SK-MEL-5 (cell line): ENCODE measurements at regions not wholly inside any gene's neighbourhood (a gene's known extent, or its start where the extent isn't known, plus 50 kb on each side); places are given as distances from the start of the nearest gene placed in this dataset.
A peak's percentile ranks its signal among the peaks of the same experiment; 100 is the strongest.

Experiments used
- DNase-seq: peaks from one replicate; pipeline ENCODE4 v3.0.0-alpha.2; 2016; ENCODE audit warnings: low read depth, low spot score
- in situ Hi-C: cut with HindIII; loops from 2 replicates; pipeline ENCODE4 v1.10.0; 2016; ENCODE audit warnings: low sequenced_read_pairs, high pct_unique_total_duplicates, low pct_unique_long_range_greater_than_20kb

- in situ Hi-C loops = no loop called here
- no peak for DNase-seq
Observed at GRCh38 chr20:60339738-60340137, 381.5 kb downstream of the CDH26 start.

GRCh38 chr20:60340232-60340631, 382.0 kb downstream of the CDH26 start:
- peak; percentile 7 for DNase-seq
- in situ Hi-C loops = no loop called here

GRCh38 chr20:60341062-60341461, 382.8 kb downstream of the CDH26 start:
- DNase-seq = no peak
- in situ Hi-C loops = no loop called here

- in situ Hi-C loops = no loop called here
- no peak for DNase-seq
Observed at GRCh38 chr20:60345106-60345505, 386.9 kb downstream of the CDH26 start.

GRCh38 chr20:60349418-60349817, 391.2 kb downstream of the CDH26 start:
- no peak for DNase-seq
- in situ Hi-C loops = no loop called here

- in situ Hi-C loops = no loop called here
- no peak for DNase-seq
Observed at GRCh38 chr20:60352017-60352416, 393.8 kb downstream of the CDH26 start.

- no peak for DNase-seq
- in situ Hi-C loops = no loop called here
Observed at GRCh38 chr20:60352596-60352995, 394.4 kb downstream of the CDH26 start.

- in situ Hi-C loops = no loop called here
- DNase-seq = no peak
Observed at GRCh38 chr20:60354024-60354580, 395.9 kb downstream of the CDH26 start.

- DNase-seq = no peak
- in situ Hi-C loops = no loop called here
Observed at GRCh38 chr20:60358101-60358500, 399.9 kb downstream of the CDH26 start.

GRCh38 chr20:60359010-60359409, 400.8 kb downstream of the CDH26 start:
- in situ Hi-C loops = no loop called here
- no peak for DNase-seq

GRCh38 chr20:60361761-60362395, 403.7 kb downstream of the CDH26 start:
- in situ Hi-C loops = no loop called here
- no peak for DNase-seq

GRCh38 chr20:60362531-60362930, 404.3 kb downstream of the CDH26 start:
- in situ Hi-C loops = no loop called here
- no peak for DNase-seq

GRCh38 chr20:60363698-60364097, 405.5 kb downstream of the CDH26 start:
- in situ Hi-C loops = no loop called here
- no peak for DNase-seq

- in situ Hi-C loops = no loop called here
- no peak for DNase-seq
Observed at GRCh38 chr20:60365064-60365666, 406.9 kb downstream of the CDH26 start.

- in situ Hi-C loops = no loop called here
- DNase-seq = no peak
Observed at GRCh38 chr20:60365882-60366281, 407.7 kb downstream of the CDH26 start.

GRCh38 chr20:60371384-60371783, 413.2 kb downstream of the CDH26 start:
- DNase-seq = no peak
- in situ Hi-C loops = no loop called here

GRCh38 chr20:60372275-60372674, 414.1 kb downstream of the CDH26 start:
- DNase-seq = no peak
- in situ Hi-C loops = no loop called here

GRCh38 chr20:60372822-60373221, 414.6 kb downstream of the CDH26 start:
- no peak for DNase-seq
- in situ Hi-C loops = no loop called here

- in situ Hi-C loops = no loop called here
- DNase-seq = no peak
Observed at GRCh38 chr20:60378620-60379019, 420.4 kb downstream of the CDH26 start.
